ENCODE measurements at regions not wholly inside any gene's neighbourhood (a gene's known extent, or its start where the extent isn't known, plus 50 kb on each side); places are given as distances from the start of the nearest gene placed in this dataset.

GRCh38 chr3:152891678-152892077 is 56.7 kb downstream of the P2RY1 start:
- no peaks in the 10 kb centered on the region for H3K4me1 ChIP-seq (ENCODE audit: low read length)
- no peak overlapping the region for H3K27ac ChIP-seq (ENCODE audit: low read length)
- H3K9me3 ChIP-seq (ENCODE audit: insufficient read depth, low read length) = no peaks in the 10 kb centered on the region
- H3K9ac ChIP-seq (ENCODE audit: low read length) = no peak overlapping the region
- H3K27me3 ChIP-seq (ENCODE audit: low read depth, low read length) = no peaks in the 10 kb centered on the region
- no peak overlapping the region for H3K4me2 ChIP-seq (ENCODE audit: low read length)
- no peak for TF ChIP-seq EZH2phosphoT487 (IDR thresholded peaks at IDR 0.05; ENCODE audit: low read depth)
- TF ChIP-seq, protein P1, sequence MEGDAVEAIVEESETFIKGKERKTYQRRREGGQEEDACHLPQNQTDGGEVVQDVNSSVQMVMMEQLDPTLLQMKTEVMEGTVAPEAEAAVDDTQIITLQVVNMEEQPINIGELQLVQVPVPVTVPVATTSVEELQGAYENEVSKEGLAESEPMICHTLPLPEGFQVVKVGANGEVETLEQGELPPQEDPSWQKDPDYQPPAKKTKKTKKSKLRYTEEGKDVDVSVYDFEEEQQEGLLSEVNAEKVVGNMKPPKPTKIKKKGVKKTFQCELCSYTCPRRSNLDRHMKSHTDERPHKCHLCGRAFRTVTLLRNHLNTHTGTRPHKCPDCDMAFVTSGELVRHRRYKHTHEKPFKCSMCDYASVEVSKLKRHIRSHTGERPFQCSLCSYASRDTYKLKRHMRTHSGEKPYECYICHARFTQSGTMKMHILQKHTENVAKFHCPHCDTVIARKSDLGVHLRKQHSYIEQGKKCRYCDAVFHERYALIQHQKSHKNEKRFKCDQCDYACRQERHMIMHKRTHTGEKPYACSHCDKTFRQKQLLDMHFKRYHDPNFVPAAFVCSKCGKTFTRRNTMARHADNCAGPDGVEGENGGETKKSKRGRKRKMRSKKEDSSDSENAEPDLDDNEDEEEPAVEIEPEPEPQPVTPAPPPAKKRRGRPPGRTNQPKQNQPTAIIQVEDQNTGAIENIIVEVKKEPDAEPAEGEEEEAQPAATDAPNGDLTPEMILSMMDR (IDR thresholded peaks at IDR 0.05; ENCODE audit: low read depth, low read length) = no peak
- H3K4me3 ChIP-seq (ENCODE audit: low read length) = no peak overlapping the region
- no peaks in the 10 kb centered on the region for H3K79me2 ChIP-seq (ENCODE audit: low read length)
- H4K20me1 ChIP-seq (ENCODE audit: insufficient read depth, low read length) = no peaks in the 10 kb centered on the region
- H3K36me3 ChIP-seq (replicated peaks; ENCODE audit: low read depth, low read length) = no peaks in the 10 kb centered on the region
- no peak overlapping the region for H2AFZ ChIP-seq (ENCODE audit: low read depth, low read length)

GRCh38 chr3:152892446-152892845 is 57.5 kb downstream of the P2RY1 start:
- H3K79me2 ChIP-seq (ENCODE audit: low read length) = no peaks in the 10 kb centered on the region
- no peak overlapping the region for H3K4me3 ChIP-seq (ENCODE audit: low read length)
- no peaks in the 10 kb centered on the region for H3K4me1 ChIP-seq (ENCODE audit: low read length)
- no peak overlapping the region for H3K4me2 ChIP-seq (ENCODE audit: low read length)
- no peak for TF ChIP-seq EZH2phosphoT487 (IDR thresholded peaks at IDR 0.05; ENCODE audit: low read depth)
- TF ChIP-seq, protein P1 (IDR thresholded peaks at IDR 0.05; ENCODE audit: low read depth, low read length) = no peak
- H3K27me3 ChIP-seq (ENCODE audit: low read depth, low read length) = no peaks in the 10 kb centered on the region
- no peaks in the 10 kb centered on the region for H3K9me3 ChIP-seq (ENCODE audit: insufficient read depth, low read length)
- no peak overlapping the region for H3K27ac ChIP-seq (ENCODE audit: low read length)
- no peak overlapping the region for H2AFZ ChIP-seq (ENCODE audit: low read depth, low read length)
- no peak overlapping the region for H3K9ac ChIP-seq (ENCODE audit: low read length)
- no peaks in the 10 kb centered on the region for H4K20me1 ChIP-seq (ENCODE audit: insufficient read depth, low read length)
- no peaks in the 10 kb centered on the region for H3K36me3 ChIP-seq (replicated peaks; ENCODE audit: low read depth, low read length)

DNA sequence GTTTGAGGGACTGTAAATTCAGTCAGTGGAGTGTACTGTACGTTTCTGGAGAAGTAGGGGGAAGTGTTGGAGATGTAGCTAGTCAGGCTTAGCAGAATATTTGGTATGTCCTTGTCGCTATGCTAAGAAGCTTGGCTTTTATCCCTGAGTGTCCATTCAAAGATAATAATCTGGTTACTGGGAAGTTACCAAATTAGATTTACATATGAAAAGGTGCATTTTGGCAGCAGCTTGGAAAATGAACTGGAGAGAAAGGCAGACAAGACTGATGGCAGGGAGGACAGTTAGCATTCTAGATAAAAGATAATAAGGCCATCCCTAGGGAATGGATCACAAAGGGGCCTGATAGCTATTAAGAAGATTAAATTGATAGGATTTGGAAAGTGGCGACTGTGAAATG is 58.7 kb downstream of the P2RY1 start:
- Histone ChIP-seq H4K20me1 (ENCODE audit: insufficient read depth, low read length) (no peaks in the 10 kb centered on the region), H3K36me3 (replicated peaks; ENCODE audit: low read depth, low read length) (no peaks in the 10 kb centered on the region), H3K79me2 (ENCODE audit: low read length) (no peaks in the 10 kb centered on the region), H2AFZ (ENCODE audit: low read depth, low read length) (no peak overlapping the region), H3K4me1 (ENCODE audit: low read length) (no peaks in the 10 kb centered on the region), H3K9ac (ENCODE audit: low read length) (no peak overlapping the region), H3K27ac (ENCODE audit: low read length) (no peak overlapping the region), H3K27me3 (ENCODE audit: low read depth, low read length) (no peaks in the 10 kb centered on the region), H3K4me2 (ENCODE audit: low read length) (no peak overlapping the region), H3K9me3 (ENCODE audit: insufficient read depth, low read length) (no peaks in the 10 kb centered on the region), H3K4me3 (ENCODE audit: low read length) (no peak overlapping the region)
- TF ChIP-seq EZH2phosphoT487 (IDR thresholded peaks at IDR 0.05; ENCODE audit: low read depth) = no peak
- TF ChIP-seq, protein P1 (IDR thresholded peaks at IDR 0.05; ENCODE audit: low read depth, low read length) = no peak

DNA sequence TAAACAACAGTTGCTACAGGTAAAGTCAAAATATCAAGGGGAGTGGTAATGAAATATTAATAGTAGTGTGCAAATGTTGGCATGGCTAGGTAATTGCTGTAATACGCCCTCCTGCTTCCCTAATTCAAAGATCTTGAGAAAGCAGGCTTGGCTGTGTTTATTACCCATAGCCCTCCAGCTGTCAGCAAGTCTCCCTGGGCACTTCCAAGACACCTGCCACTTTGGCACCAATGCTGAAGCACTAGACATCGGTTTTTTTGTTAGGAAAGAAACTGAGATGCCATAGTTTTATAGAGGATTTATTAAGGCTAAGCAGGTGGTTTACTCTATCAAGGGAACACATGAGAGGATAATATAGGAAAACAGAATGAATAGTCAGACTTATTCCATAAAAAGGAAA is 64.4 kb downstream of the P2RY1 start:
- Histone ChIP-seq H3K4me2 (ENCODE audit: low read length) (no peak overlapping the region), H3K27ac (ENCODE audit: low read length) (no peak overlapping the region), H3K27me3 (ENCODE audit: low read depth, low read length) (no peaks in the 10 kb centered on the region), H3K9me3 (ENCODE audit: insufficient read depth, low read length) (no peaks in the 10 kb centered on the region), H3K79me2 (ENCODE audit: low read length) (no peaks in the 10 kb centered on the region), H2AFZ (ENCODE audit: low read depth, low read length) (no peak overlapping the region), H3K4me1 (ENCODE audit: low read length) (no peaks in the 10 kb centered on the region), H3K4me3 (ENCODE audit: low read length) (no peak overlapping the region), H4K20me1 (ENCODE audit: insufficient read depth, low read length) (no peaks in the 10 kb centered on the region), H3K36me3 (replicated peaks; ENCODE audit: low read depth, low read length) (no peaks in the 10 kb centered on the region), H3K9ac (ENCODE audit: low read length) (no peak overlapping the region)
- TF ChIP-seq EZH2phosphoT487 (IDR thresholded peaks at IDR 0.05; ENCODE audit: low read depth) = no peak
- TF ChIP-seq, protein P1 (IDR thresholded peaks at IDR 0.05; ENCODE audit: low read depth, low read length) = no peak
